OCI-LY7 (cell line): ENCODE measurements at regions not wholly inside any gene's neighbourhood (a gene's known extent, or its start where the extent isn't known, plus 50 kb on each side); places are given as distances from the start of the nearest gene placed in this dataset.

Source experiments
- BruUV-seq: library from RNA; stranded (reverse); fragments of 400-500 nt; replicated peaks from 2 replicates; lab custom pipeline; 2021; lab: Mats Ljungman, UMichigan
- CTCF ChIA-PET: fragments of 300-600 bp; sonication (Branson Sonifier 250); formaldehyde crosslinking; loops from one replicate; lab custom pipeline; 2022; ENCODE audit warnings: antibody characterized with exemption; ENCODE audit not compliant: unreplicated experiment; lab: Charles Lee
- POLR2A ChIA-PET: fragments of 300-600 bp; sonication (Branson Sonifier 250); formaldehyde crosslinking; loops from one replicate; lab custom pipeline; 2022; ENCODE audit warnings: antibody characterized with exemption; lab: Charles Lee
- DNase-seq: peaks from one replicate; pipeline ENCODE4 v3.0.0-alpha.2; 2015; ENCODE audit warnings: low spot score
- H2AFZ ChIP-seq: fragments of 200-600 bp; sonication (generic), shearing (Covaris generic); 2 replicates; pipeline ENCODE4 v1.6.1; 2014; ENCODE audit warnings: mild to moderate bottlenecking, antibody characterized with exemption, low read length, moderate library complexity
- H3K27ac ChIP-seq: fragments of 200-600 bp; sonication (generic); 2 replicates; pipeline ENCODE4 v1.5.1; 2014; ENCODE audit warnings: mixed run types, low read depth, mild to moderate bottlenecking, moderate library complexity, low read length, inconsistent platforms; ENCODE audit not compliant: poor library complexity, severe bottlenecking
- H3K36me3 ChIP-seq: fragments of 200-600 bp; sonication (generic); 2 replicates; pipeline ENCODE4 v1.6.1; 2014; ENCODE audit warnings: mild to moderate bottlenecking, antibody characterized with exemption, low read length, moderate library complexity, mixed read lengths; ENCODE audit not compliant: insufficient read depth
- H3K4me1 ChIP-seq: fragments of 200-600 bp; sonication (generic); 2 replicates; pipeline ENCODE4 v1.5.1; 2014; ENCODE audit warnings: mild to moderate bottlenecking, low read length; ENCODE audit not compliant: insufficient read depth, poor library complexity, severe bottlenecking
- H3K4me2 ChIP-seq: fragments of 200-600 bp; sonication (generic); 2 replicates; pipeline ENCODE4 v1.6.1; 2014; ENCODE audit warnings: mild to moderate bottlenecking, low read length
- H3K4me3 ChIP-seq: fragments of 200-600 bp; sonication (generic); 2 replicates; pipeline ENCODE4 v1.5.1; 2014; ENCODE audit warnings: mild to moderate bottlenecking, low read depth, low read length; ENCODE audit not compliant: poor library complexity, severe bottlenecking
- H3K79me2 ChIP-seq: fragments of 200-600 bp; sonication (generic); 2 replicates; pipeline ENCODE4 v1.6.1; 2016; ENCODE audit warnings: low read depth, mild to moderate bottlenecking, low read length, moderate library complexity, mixed read lengths; ENCODE audit not compliant: insufficient read depth
- H3K9me2 ChIP-seq: fragments of 200-600 bp; sonication (generic); 2 replicates; pipeline ENCODE4 v1.6.1; 2016; ENCODE audit warnings: mild to moderate bottlenecking, low read length, mixed read lengths; ENCODE audit not compliant: insufficient read depth
- H3K9me3 ChIP-seq: fragments of 200-600 bp; sonication (generic); 2 replicates; pipeline ENCODE4 v1.6.1; 2014; ENCODE audit warnings: mild to moderate bottlenecking, mixed run types, low read length, mixed read lengths
- H4K20me1 ChIP-seq: fragments of 200-600 bp; sonication (generic); 2 replicates; pipeline ENCODE4 v1.6.1; 2014; ENCODE audit warnings: mild to moderate bottlenecking, antibody characterized with exemption, low read length, moderate library complexity, mixed read lengths; ENCODE audit not compliant: insufficient read depth
- CTCF ChIP-seq: fragments of 200-600 bp; sonication (generic); conservative IDR thresholded peaks from 2 replicates; pipeline ENCODE4 v1.5.1; 2014; ENCODE audit warnings: mild to moderate bottlenecking, antibody characterized with exemption, low read length, moderate library complexity, mixed read lengths
- EZH2phosphoT487 ChIP-seq: fragments of 200-600 bp; sonication (generic); IDR thresholded peaks from 2 replicates; pipeline ENCODE4 v1.6.1; 2018; ENCODE audit warnings: low read depth, borderline replicate concordance, mild to moderate bottlenecking, mixed run types, antibody characterized with exemption, low read length, moderate library complexity, mixed read lengths
- intact Hi-C: fragments of 100-400 bp; cut with micrococcal nuclease; formaldehyde crosslinking; loops from one replicate; pipeline ENCODE4 v1.10.0; 2022; ENCODE audit not compliant: unreplicated experiment

DNA sequence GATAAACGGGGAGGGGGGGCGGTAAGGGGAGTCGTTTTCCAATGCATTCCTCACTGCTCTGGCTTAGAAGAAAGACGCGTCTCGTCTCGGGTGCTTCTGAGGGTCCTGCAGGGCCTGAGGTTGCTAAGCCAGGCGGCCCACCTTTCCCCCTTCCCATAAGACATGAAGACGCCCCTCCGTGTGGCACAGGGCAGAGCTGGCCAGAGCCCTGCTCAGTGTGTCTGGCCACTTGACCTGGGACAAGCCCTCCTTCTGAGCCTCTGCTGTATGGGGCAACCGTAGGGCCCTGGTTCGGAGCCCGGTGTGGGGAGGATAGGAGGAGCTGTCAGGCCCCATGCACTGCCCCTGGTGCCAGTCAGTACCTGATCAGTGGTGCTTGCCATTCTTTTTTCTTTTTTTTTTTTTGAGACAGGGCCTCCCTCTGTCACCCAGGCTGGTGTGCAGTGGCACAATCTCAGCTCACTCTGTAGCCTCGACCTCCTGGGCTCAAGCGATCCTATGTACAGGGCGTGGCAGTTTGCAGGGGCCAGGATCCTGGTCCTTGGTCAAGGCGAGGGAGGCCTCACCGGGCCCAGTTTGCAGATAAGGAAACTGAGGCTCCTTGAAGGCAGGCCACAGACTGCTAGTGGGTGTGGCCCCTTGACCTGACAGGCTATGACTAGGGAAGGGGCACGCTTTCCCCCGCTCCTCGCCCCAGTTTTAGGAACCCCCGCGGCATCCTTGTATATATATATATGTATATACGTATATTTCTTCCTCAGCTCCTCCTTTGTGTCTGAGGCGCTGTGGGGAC is 172.3 kb upstream of the IER5L start:
- Histone ChIP-seq H3K9me3 (no peaks in the 10 kb centered on the region), H3K36me3 (no peaks in the 10 kb centered on the region), H3K79me2 (no peaks in the 10 kb centered on the region), H3K27ac (no peak overlapping the region), H4K20me1 (no peaks in the 10 kb centered on the region), H3K9me2 (no peaks in the 10 kb centered on the region), H2AFZ (no peak overlapping the region), H3K4me3 (no peak overlapping the region), H3K4me1 (peaks cover 7% of the 10 kb centered on the region), H3K4me2 (no peak overlapping the region)
- no TSS peak for BruUV-seq
- CTCF ChIA-PET = interaction anchor here (0.6 kb wide), 1 partner anchor 690 kb away, joined by 5 read pairs; no protein-coding TSS in a partner anchor
- TF ChIP-seq EZH2phosphoT487 (no peak), CTCF (no peak)
- intact Hi-C loops = no loop called here
- DNase-seq = no peak
- POLR2A ChIA-PET = no interaction called here

DNA sequence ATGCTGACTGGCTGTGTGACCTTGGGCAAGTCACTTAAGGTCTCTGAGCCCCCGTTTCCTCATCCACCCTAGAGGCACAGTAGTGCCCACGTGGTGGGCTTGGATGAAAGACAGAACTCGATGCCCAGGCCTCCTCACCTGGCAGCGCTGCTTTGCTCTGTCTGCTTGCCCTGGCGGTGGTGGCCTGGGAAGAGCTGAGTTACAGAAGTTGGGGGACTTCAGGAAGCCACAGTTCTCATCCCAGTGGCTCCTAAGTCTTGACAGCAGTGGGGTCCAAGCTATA is 171.5 kb upstream of the IER5L start:
- Histone ChIP-seq H3K79me2 (no peaks in the 10 kb centered on the region), H3K4me2 (no peak overlapping the region), H3K36me3 (no peaks in the 10 kb centered on the region), H3K4me1 (peaks cover 7% of the 10 kb centered on the region), H2AFZ (no peak overlapping the region), H3K4me3 (no peak overlapping the region), H4K20me1 (no peaks in the 10 kb centered on the region), H3K27ac (no peak overlapping the region), H3K9me2 (no peaks in the 10 kb centered on the region), H3K9me3 (no peaks in the 10 kb centered on the region)
- TF ChIP-seq CTCF (no peak), EZH2phosphoT487 (no peak)
- ChIA-PET POLR2A (no interaction called here), CTCF (no interaction called here)
- no TSS peak for BruUV-seq
- intact Hi-C loops = no loop called here
- DNase-seq = no peak

- POLR2A ChIA-PET = no interaction called here
Observed at GRCh38 chr9:129348890-129349664, 171.0 kb upstream of the IER5L start.

More at GRCh38 chr9:129348890-129349664, 171.0 kb upstream of the IER5L start:
- H3K79me2 ChIP-seq = no peaks in the 10 kb centered on the region
- no peak overlapping the region for H3K27ac ChIP-seq
- no peak overlapping the region for H3K4me2 ChIP-seq
- H4K20me1 ChIP-seq = no peaks in the 10 kb centered on the region
- no peaks in the 10 kb centered on the region for H3K36me3 ChIP-seq
- H2AFZ ChIP-seq = no peak overlapping the region
- intact Hi-C loops = no loop called here
- no TSS peak for BruUV-seq
- CTCF ChIA-PET = no interaction called here
- H3K4me1 ChIP-seq = peaks cover 7% of the 10 kb centered on the region
- no peaks in the 10 kb centered on the region for H3K9me3 ChIP-seq
- TF ChIP-seq EZH2phosphoT487 (no peak), CTCF (no peak)
- no peaks in the 10 kb centered on the region for H3K9me2 ChIP-seq
- DNase-seq = no peak
- no peak overlapping the region for H3K4me3 ChIP-seq
